GM23338 (cell line): ENCODE measurements at regions not wholly inside any gene's neighbourhood (a gene's known extent, or its start where the extent isn't known, plus 50 kb on each side); places are given as distances from the start of the nearest gene placed in this dataset.

ENCODE experiments used
- ATAC-seq: fragments of 200-7000 bp; cut with Tn5 transposase; 3 replicates; pipeline ENCODE4 v1.9.1; 2020
- DNase-seq: peaks from one replicate; pipeline ENCODE4 v3.0.0-alpha.2; 2015; ENCODE audit warnings: low spot score
- H2AFZ ChIP-seq: fragments of 200-600 bp; sonication (generic); 2 replicates; pipeline ENCODE4 v1.8.0; 2016; ENCODE audit warnings: antibody characterized with exemption, mild to moderate bottlenecking, moderate library complexity
- H3F3A ChIP-seq: fragments of 200-600 bp; sonication (generic); replicated peaks from 2 replicates; pipeline ENCODE4 v1.8.0; 2017; ENCODE audit warnings: antibody characterized with exemption, mixed run types, low read depth
- H3K27ac ChIP-seq: fragments of 200-600 bp; sonication (generic); 2 replicates; pipeline ENCODE4 v1.6.1; 2016; ENCODE audit warnings: low read depth
- H3K27me3 ChIP-seq: fragments of 200-600 bp; sonication (generic); 2 replicates; pipeline ENCODE4 v1.8.0; 2016; ENCODE audit warnings: mild to moderate bottlenecking, mixed run types, moderate library complexity; ENCODE audit not compliant: insufficient read depth
- H3K36me3 ChIP-seq: fragments of 200-600 bp; sonication (generic); 2 replicates; pipeline ENCODE4 v1.8.0; 2016; ENCODE audit warnings: mild to moderate bottlenecking; ENCODE audit not compliant: insufficient read depth
- H3K4me1 ChIP-seq: fragments of 200-600 bp; sonication (generic); 2 replicates; pipeline ENCODE4 v1.8.0; 2016; ENCODE audit warnings: mild to moderate bottlenecking, moderate library complexity; ENCODE audit not compliant: insufficient read depth
- H3K4me2 ChIP-seq: fragments of 200-600 bp; sonication (generic); 2 replicates; pipeline ENCODE4 v1.7.1; 2017; ENCODE audit warnings: mixed run types
- H3K4me3 ChIP-seq: fragments of 200-600 bp; sonication (generic); 2 replicates; pipeline ENCODE4 v1.6.1; 2016; ENCODE audit warnings: mixed run types
- H3K79me2 ChIP-seq: fragments of 200-600 bp; sonication (generic); replicated peaks from 2 replicates; pipeline ENCODE4 v1.8.0; 2017; ENCODE audit warnings: mild to moderate bottlenecking; ENCODE audit not compliant: insufficient read depth
- H3K9me2 ChIP-seq: fragments of 200-600 bp; sonication (generic); 2 replicates; pipeline ENCODE4 v1.8.0; 2017; ENCODE audit not compliant: insufficient read depth
- H4K20me1 ChIP-seq: fragments of 200-600 bp; sonication (generic); replicated peaks from 2 replicates; pipeline ENCODE4 v1.8.0; 2017; ENCODE audit warnings: mild to moderate bottlenecking; ENCODE audit not compliant: insufficient read depth
- H3K27ac Mint-ChIP-seq: 2 replicates; pipeline ENCODE4 v1.8.0; 2020; ENCODE audit warnings: inconsistent platforms, mild to moderate bottlenecking, moderate library complexity, mixed read lengths
- H3K27me3 Mint-ChIP-seq: 3 replicates; pipeline ENCODE4 v1.8.0; 2022; ENCODE audit warnings: low read depth, mild to moderate bottlenecking, moderate library complexity, mixed read lengths, inconsistent platforms; ENCODE audit not compliant: insufficient read depth, poor library complexity
- H3K36me3 Mint-ChIP-seq: 3 replicates; pipeline ENCODE4 v1.8.0; 2021; ENCODE audit warnings: low read depth, mild to moderate bottlenecking, inconsistent platforms, moderate library complexity, mixed read lengths
- H3K4me1 Mint-ChIP-seq: 3 replicates; pipeline ENCODE4 v1.8.0; 2020; ENCODE audit warnings: mild to moderate bottlenecking, inconsistent platforms, mixed read lengths
- H3K4me3 Mint-ChIP-seq: 3 replicates; pipeline ENCODE4 v1.8.0; 2021; ENCODE audit warnings: moderate library complexity, mild to moderate bottlenecking, inconsistent platforms, mixed read lengths
- H3K9me3 Mint-ChIP-seq: 3 replicates; pipeline ENCODE4 v1.8.0; 2020; ENCODE audit warnings: moderate library complexity, mild to moderate bottlenecking, inconsistent platforms, mixed read lengths
- CREB1 ChIP-seq: fragments of 250-450 bp; sonication (Bioruptor Pico); IDR thresholded peaks from 2 replicates; pipeline ENCODE4 v1.5.0; 2020; ENCODE audit warnings: low read depth, mild to moderate bottlenecking, moderate library complexity
- EZH2 ChIP-seq: fragments of 200-600 bp; sonication (generic); IDR thresholded peaks from one replicate; pipeline ENCODE4 v1.8.0; 2017; ENCODE audit warnings: antibody characterized with exemption, mild to moderate bottlenecking, low read depth; ENCODE audit not compliant: unreplicated experiment
- EZH2phosphoT487 ChIP-seq: fragments of 200-600 bp; sonication (generic); IDR thresholded peaks from one replicate; pipeline ENCODE4 v1.8.1; 2018; ENCODE audit warnings: antibody characterized with exemption; ENCODE audit not compliant: unreplicated experiment
- JUNB ChIP-seq: IDR thresholded peaks from one replicate; pipeline ENCODE4 v1.6.1; 2016; ENCODE audit warnings: antibody characterized with exemption; ENCODE audit not compliant: unreplicated experiment
- NANOG ChIP-seq: IDR thresholded peaks from 2 replicates; pipeline ENCODE4 v1.6.1; 2016; ENCODE audit warnings: antibody characterized with exemption, borderline replicate concordance
- POLR2AphosphoS5 ChIP-seq: IDR thresholded peaks from 2 replicates; pipeline ENCODE4 v1.6.1; 2016; ENCODE audit warnings: antibody characterized with exemption, low read depth
- REST ChIP-seq: IDR thresholded peaks from one replicate; pipeline ENCODE4 v1.6.1; 2018; ENCODE audit warnings: antibody characterized with exemption; ENCODE audit not compliant: unreplicated experiment
- ZNF114 ChIP-seq: fragments of 250-450 bp; sonication (Bioruptor Pico); IDR thresholded peaks from 2 replicates; pipeline ENCODE4 v1.5.0; 2020; ENCODE audit warnings: mild to moderate bottlenecking, moderate library complexity
- ZNF331 ChIP-seq: fragments of 250-450 bp; sonication (Bioruptor Pico); IDR thresholded peaks from 2 replicates; pipeline ENCODE4 v1.5.0; 2020; ENCODE audit warnings: low read depth, mild to moderate bottlenecking, moderate library complexity
- TF ChIP-seq, protein P1 (sequence below): IDR thresholded peaks from 2 replicates; pipeline ENCODE4 v1.6.1; 2016; ENCODE audit warnings: antibody characterized with exemption
- TF ChIP-seq, protein P2 (sequence below): fragments of 250-450 bp; sonication (Bioruptor Pico); IDR thresholded peaks from 2 replicates; pipeline ENCODE4 v1.5.0; 2020; ENCODE audit warnings: mild to moderate bottlenecking, moderate library complexity

DNA sequence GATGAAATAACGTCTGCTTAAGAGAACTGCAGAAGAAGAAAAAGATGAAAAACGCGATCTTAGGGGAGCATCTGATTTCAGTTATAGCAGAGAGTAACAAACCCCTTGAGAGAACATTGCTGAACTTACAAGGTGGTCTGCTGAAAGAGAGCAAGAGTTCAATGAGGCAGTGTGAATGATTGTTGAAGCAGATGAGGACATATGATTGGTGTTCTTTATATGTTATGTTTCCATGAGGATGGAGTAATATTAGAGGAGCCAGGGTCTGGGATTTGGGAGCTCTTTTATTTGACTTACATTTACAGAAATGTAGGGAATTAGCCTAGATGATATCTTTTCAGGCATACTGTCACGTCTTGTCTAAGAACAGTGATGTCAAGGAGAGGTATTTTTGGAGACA, 1302.0 kb downstream of the KCNT2 start:
- Mint-ChIP-seq H3K4me1 (no peaks in the 10 kb centered on the region), H3K4me3 (no peak overlapping the region), H3K9me3 (no peaks in the 10 kb centered on the region), H3K36me3 (no peaks in the 10 kb centered on the region), H3K27ac (no peak overlapping the region), H3K27me3 (no peaks in the 10 kb centered on the region)
- Histone ChIP-seq H3F3A (no peaks in the 10 kb centered on the region), H3K27ac (no peak overlapping the region), H3K27me3 (no peaks in the 10 kb centered on the region), H3K36me3 (no peaks in the 10 kb centered on the region), H3K4me3 (no peak overlapping the region), H3K4me2 (no peak overlapping the region), H3K9me2 (no peaks in the 10 kb centered on the region), H3K79me2 (no peaks in the 10 kb centered on the region), H2AFZ (no peak overlapping the region), H4K20me1 (no peaks in the 10 kb centered on the region), H3K4me1 (no peaks in the 10 kb centered on the region)
- DNase-seq: no peak
- ATAC-seq: no peak
- TF ChIP-seq ZNF114 (CRISPR knock-in tag): no peak
- TF ChIP-seq CREB1 (CRISPR knock-in tag): no peak

- no peaks in the 10 kb centered on the region for H3K9me2 ChIP-seq
- H3K27me3 ChIP-seq: no peaks in the 10 kb centered on the region
- no peak overlapping the region for H2AFZ ChIP-seq
- H3K4me3 ChIP-seq: no peak overlapping the region
- Mint-ChIP-seq H3K4me1 (peaks cover 2% of the 10 kb centered on the region; the same call in 2 of the 3 replicates), H3K4me3 (no peak overlapping the region), H3K27me3 (no peaks in the 10 kb centered on the region), H3K36me3 (peaks cover 4% of the 10 kb centered on the region; the same call in 1 of the 3 replicates), H3K27ac (no peak overlapping the region), H3K9me3 (no peaks in the 10 kb centered on the region)
- no peaks in the 10 kb centered on the region for H3K79me2 ChIP-seq
- ATAC-seq (no peak), DNase-seq (peak; percentile 2)
- no peaks in the 10 kb centered on the region for H3K36me3 ChIP-seq
- H4K20me1 ChIP-seq: no peaks in the 10 kb centered on the region
- no peaks in the 10 kb centered on the region for H3F3A ChIP-seq
- H3K27ac ChIP-seq: no peak overlapping the region
- no peaks in the 10 kb centered on the region for H3K4me1 ChIP-seq
- H3K4me2 ChIP-seq: no peak overlapping the region
- no peak for TF ChIP-seq ZNF331 (CRISPR knock-in tag)
- no peak for TF ChIP-seq POLR2AphosphoS5
- TF ChIP-seq JUNB: no peak
- TF ChIP-seq CREB1 (CRISPR knock-in tag): no peak
- no peak for TF ChIP-seq EZH2
- TF ChIP-seq NANOG: no peak
- TF ChIP-seq REST: no peak
- TF ChIP-seq, protein P1, sequence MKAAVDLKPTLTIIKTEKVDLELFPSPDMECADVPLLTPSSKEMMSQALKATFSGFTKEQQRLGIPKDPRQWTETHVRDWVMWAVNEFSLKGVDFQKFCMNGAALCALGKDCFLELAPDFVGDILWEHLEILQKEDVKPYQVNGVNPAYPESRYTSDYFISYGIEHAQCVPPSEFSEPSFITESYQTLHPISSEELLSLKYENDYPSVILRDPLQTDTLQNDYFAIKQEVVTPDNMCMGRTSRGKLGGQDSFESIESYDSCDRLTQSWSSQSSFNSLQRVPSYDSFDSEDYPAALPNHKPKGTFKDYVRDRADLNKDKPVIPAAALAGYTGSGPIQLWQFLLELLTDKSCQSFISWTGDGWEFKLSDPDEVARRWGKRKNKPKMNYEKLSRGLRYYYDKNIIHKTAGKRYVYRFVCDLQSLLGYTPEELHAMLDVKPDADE: no peak
- TF ChIP-seq, protein P2, sequence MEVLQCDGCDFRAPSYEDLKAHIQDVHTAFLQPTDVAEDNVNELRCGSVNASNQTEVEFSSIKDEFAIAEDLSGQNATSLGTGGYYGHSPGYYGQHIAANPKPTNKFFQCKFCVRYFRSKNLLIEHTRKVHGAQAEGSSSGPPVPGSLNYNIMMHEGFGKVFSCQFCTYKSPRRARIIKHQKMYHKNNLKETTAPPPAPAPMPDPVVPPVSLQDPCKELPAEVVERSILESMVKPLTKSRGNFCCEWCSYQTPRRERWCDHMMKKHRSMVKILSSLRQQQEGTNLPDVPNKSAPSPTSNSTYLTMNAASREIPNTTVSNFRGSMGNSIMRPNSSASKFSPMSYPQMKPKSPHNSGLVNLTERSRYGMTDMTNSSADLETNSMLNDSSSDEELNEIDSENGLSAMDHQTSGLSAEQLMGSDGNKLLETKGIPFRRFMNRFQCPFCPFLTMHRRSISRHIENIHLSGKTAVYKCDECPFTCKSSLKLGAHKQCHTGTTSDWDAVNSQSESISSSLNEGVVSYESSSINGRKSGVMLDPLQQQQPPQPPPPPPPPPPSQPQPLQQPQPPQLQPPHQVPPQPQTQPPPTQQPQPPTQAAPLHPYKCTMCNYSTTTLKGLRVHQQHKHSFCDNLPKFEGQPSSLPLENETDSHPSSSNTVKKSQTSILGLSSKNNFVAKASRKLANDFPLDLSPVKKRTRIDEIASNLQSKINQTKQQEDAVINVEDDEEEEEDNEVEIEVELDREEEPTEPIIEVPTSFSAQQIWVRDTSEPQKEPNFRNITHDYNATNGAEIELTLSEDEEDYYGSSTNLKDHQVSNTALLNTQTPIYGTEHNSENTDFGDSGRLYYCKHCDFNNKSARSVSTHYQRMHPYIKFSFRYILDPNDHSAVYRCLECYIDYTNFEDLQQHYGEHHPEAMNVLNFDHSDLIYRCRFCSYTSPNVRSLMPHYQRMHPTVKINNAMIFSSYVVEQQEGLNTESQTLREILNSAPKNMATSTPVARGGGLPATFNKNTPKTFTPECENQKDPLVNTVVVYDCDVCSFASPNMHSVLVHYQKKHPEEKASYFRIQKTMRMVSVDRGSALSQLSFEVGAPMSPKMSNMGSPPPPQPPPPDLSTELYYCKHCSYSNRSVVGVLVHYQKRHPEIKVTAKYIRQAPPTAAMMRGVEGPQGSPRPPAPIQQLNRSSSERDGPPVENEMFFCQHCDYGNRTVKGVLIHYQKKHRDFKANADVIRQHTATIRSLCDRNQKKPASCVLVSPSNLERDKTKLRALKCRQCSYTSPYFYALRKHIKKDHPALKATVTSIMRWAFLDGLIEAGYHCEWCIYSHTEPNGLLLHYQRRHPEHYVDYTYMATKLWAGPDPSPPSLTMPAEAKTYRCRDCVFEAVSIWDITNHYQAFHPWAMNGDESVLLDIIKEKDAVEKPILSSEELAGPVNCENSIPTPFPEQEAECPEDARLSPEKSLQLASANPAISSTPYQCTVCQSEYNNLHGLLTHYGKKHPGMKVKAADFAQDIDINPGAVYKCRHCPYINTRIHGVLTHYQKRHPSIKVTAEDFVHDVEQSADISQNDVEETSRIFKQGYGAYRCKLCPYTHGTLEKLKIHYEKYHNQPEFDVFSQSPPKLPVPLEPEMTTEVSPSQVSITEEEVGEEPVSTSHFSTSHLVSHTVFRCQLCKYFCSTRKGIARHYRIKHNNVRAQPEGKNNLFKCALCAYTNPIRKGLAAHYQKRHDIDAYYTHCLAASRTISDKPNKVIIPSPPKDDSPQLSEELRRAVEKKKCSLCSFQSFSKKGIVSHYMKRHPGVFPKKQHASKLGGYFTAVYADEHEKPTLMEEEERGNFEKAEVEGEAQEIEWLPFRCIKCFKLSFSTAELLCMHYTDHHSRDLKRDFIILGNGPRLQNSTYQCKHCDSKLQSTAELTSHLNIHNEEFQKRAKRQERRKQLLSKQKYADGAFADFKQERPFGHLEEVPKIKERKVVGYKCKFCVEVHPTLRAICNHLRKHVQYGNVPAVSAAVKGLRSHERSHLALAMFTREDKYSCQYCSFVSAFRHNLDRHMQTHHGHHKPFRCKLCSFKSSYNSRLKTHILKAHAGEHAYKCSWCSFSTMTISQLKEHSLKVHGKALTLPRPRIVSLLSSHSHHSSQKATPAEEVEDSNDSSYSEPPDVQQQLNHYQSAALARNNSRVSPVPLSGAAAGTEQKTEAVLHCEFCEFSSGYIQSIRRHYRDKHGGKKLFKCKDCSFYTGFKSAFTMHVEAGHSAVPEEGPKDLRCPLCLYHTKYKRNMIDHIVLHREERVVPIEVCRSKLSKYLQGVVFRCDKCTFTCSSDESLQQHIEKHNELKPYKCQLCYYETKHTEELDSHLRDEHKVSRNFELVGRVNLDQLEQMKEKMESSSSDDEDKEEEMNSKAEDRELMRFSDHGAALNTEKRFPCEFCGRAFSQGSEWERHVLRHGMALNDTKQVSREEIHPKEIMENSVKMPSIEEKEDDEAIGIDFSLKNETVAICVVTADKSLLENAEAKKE: no peak
- no peak for TF ChIP-seq EZH2phosphoT487
- no peak for TF ChIP-seq ZNF114 (CRISPR knock-in tag)
Observed at GRCh38 chr1:195294911-195295310, 1313.3 kb downstream of the KCNT2 start.
